IMR-90 (cell line): ENCODE measurements at regions not wholly inside any gene's neighbourhood (a gene's known extent, or its start where the extent isn't known, plus 50 kb on each side); places are given as distances from the start of the nearest gene placed in this dataset.
A peak's percentile ranks its signal among the peaks of the same experiment; 100 is the strongest.

Experiments
- ATAC-seq: fragments of 200-7000 bp; cut with Tn5 transposase; 2 replicates; pipeline ENCODE4 v1.9.1; 2020; ENCODE audit warnings: low read depth, mild to moderate bottlenecking, moderate library complexity
- BruUV-seq: library from RNA; stranded (reverse); fragments of 400-500 nt; replicated peaks from 2 replicates; lab custom pipeline; 2021; lab: Mats Ljungman, UMichigan
- CTCF ChIA-PET: fragments of 300-600 bp; formaldehyde crosslinking; extraction: SDS; loops from one replicate; lab custom pipeline; 2021; ENCODE audit warnings: antibody characterized with exemption; lab: Yijun Ruan, JAX
- POLR2A ChIA-PET: fragments of 300-600 bp; sonication (Branson Sonifier 250); formaldehyde crosslinking; loops from one replicate; lab custom pipeline; 2022; ENCODE audit warnings: antibody characterized with exemption; ENCODE audit not compliant: unreplicated experiment; lab: Charles Lee
- DNase-seq: peaks from one replicate; pipeline ENCODE4 v3.0.0; 2013
- H2AFZ ChIP-seq: replicated peaks from 2 replicates; pipeline ENCODE3; 2013; ENCODE audit warnings: low read length, mild to moderate bottlenecking; ENCODE audit not compliant: poor library complexity
- H2AK5ac ChIP-seq: 2 replicates; pipeline ENCODE4 v1.6.1; 2013; ENCODE audit warnings: low read depth, low read length, inconsistent platforms
- H2AK9ac ChIP-seq: replicated peaks from 2 replicates; pipeline ENCODE3; 2013; ENCODE audit warnings: mild to moderate bottlenecking, low read depth, low read length, moderate library complexity; ENCODE audit not compliant: poor library complexity
- H2BK120ac ChIP-seq: 2 replicates; pipeline ENCODE4 v1.6.1; 2013; ENCODE audit warnings: low read depth, low read length, inconsistent platforms
- H2BK15ac ChIP-seq: 3 replicates; pipeline ENCODE4 v1.6.1; 2013; ENCODE audit warnings: low read depth, low read length, inconsistent platforms
- H2BK20ac ChIP-seq: 2 replicates; pipeline ENCODE4 v1.6.1; 2013; ENCODE audit warnings: low read depth, mild to moderate bottlenecking, inconsistent platforms, low read length, moderate library complexity
- H2BK5ac ChIP-seq: 2 replicates; pipeline ENCODE4 v1.6.1; 2013; ENCODE audit warnings: mild to moderate bottlenecking, low read depth, low read length, inconsistent platforms; ENCODE audit not compliant: poor library complexity, severe bottlenecking
- H3K14ac ChIP-seq: replicated peaks from 2 replicates; pipeline ENCODE4 v1.6.1; 2013; ENCODE audit warnings: low read depth, low read length, inconsistent platforms
- H3K18ac ChIP-seq: 2 replicates; pipeline ENCODE4 v1.6.1; 2013; ENCODE audit warnings: low read depth, low read length, control low read depth
- H3K23ac ChIP-seq: 2 replicates; pipeline ENCODE4 v1.6.1; 2013; ENCODE audit warnings: low read depth, low read length, inconsistent platforms
- H3K27ac ChIP-seq: 2 replicates; pipeline ENCODE4 v1.5.1; 2013; ENCODE audit warnings: mild to moderate bottlenecking, control low read depth, low read length; ENCODE audit not compliant: insufficient read depth
- H3K27me3 ChIP-seq: 2 replicates; pipeline ENCODE4 v1.6.1; 2013; ENCODE audit warnings: low read length; ENCODE audit not compliant: control insufficient read depth, insufficient read depth
- H3K36me3 ChIP-seq: 2 replicates; pipeline ENCODE4 v1.6.1; 2013; ENCODE audit warnings: low read length, mixed read lengths; ENCODE audit not compliant: control insufficient read depth, insufficient read depth
- H3K4ac ChIP-seq: 2 replicates; pipeline ENCODE4 v1.6.1; 2013; ENCODE audit warnings: low read depth, low read length, inconsistent platforms
- H3K4me1 ChIP-seq: 2 replicates; pipeline ENCODE4 v1.6.1; 2013; ENCODE audit warnings: low read length, mixed read lengths; ENCODE audit not compliant: control insufficient read depth, insufficient read depth
- H3K4me2 ChIP-seq: 2 replicates; pipeline ENCODE4 v1.6.1; 2013; ENCODE audit warnings: low read depth, mild to moderate bottlenecking, control low read depth, low read length, moderate library complexity
- H3K4me3 ChIP-seq: 2 replicates; pipeline ENCODE4 v1.5.1; 2013; ENCODE audit warnings: low read depth, mild to moderate bottlenecking, control low read depth, low read length, moderate library complexity; ENCODE audit not compliant: insufficient read depth
- H3K56ac ChIP-seq: 2 replicates; pipeline ENCODE4 v1.6.1; 2013; ENCODE audit warnings: low read length, inconsistent platforms; ENCODE audit not compliant: insufficient read depth; ENCODE audit errors: extremely low read depth
- H3K79me1 ChIP-seq, 2 experiments: 2 replicates each; pipeline ENCODE4 v1.6.1; 2013; ENCODE audit warnings: low read length in 2 of 2, inconsistent platforms in 1 of 2, low read depth in 1 of 2
- H3K9ac ChIP-seq: 2 replicates; pipeline ENCODE4 v1.6.1; 2013; ENCODE audit warnings: low read depth, low read length, control low read depth
- H3K9me1 ChIP-seq: 2 replicates; pipeline ENCODE4 v1.6.1; 2013; ENCODE audit warnings: low read length, inconsistent platforms; ENCODE audit not compliant: insufficient read depth
- H3K9me3 ChIP-seq: 2 replicates; pipeline ENCODE4 v1.6.1; 2013; ENCODE audit warnings: low read length; ENCODE audit not compliant: control insufficient read depth, insufficient read depth
- H4K20me1 ChIP-seq: 2 replicates; pipeline ENCODE4 v1.6.1; 2013; ENCODE audit warnings: low read length, inconsistent platforms; ENCODE audit not compliant: insufficient read depth
- H4K5ac ChIP-seq: 2 replicates; pipeline ENCODE4 v1.6.1; 2013; ENCODE audit warnings: mild to moderate bottlenecking, low read depth, low read length, control low read depth
- H4K8ac ChIP-seq, 2 experiments: 2 replicates each; pipeline ENCODE4 v1.6.1; 2013; ENCODE audit warnings: low read depth in 2 of 2, low read length in 2 of 2, control low read depth in 1 of 2, inconsistent platforms in 1 of 2
- H4K91ac ChIP-seq: 2 replicates; pipeline ENCODE4 v1.6.1; 2013; ENCODE audit warnings: low read depth, low read length, inconsistent platforms; ENCODE audit not compliant: insufficient read depth
- CEBPB ChIP-seq: IDR thresholded peaks from 2 replicates; pipeline ENCODE4 v1.6.1; 2012; ENCODE audit warnings: low read depth, low read length, improper control_type of control experiment
- CTCF ChIP-seq: conservative IDR thresholded peaks from 2 replicates; pipeline ENCODE4 v1.5.1; 2012; ENCODE audit warnings: mild to moderate bottlenecking, low read depth, low read length, improper control_type of control experiment
- FOS ChIP-seq: fragments of 150-350 bp; IDR thresholded peaks from 2 replicates; pipeline ENCODE4 v1.6.1; 2016; ENCODE audit warnings: low read depth, low read length
- MAZ ChIP-seq: IDR thresholded peaks from 2 replicates; pipeline ENCODE4 v1.6.1; 2012; ENCODE audit warnings: low read depth, mild to moderate bottlenecking, low read length, improper control_type of control experiment, moderate library complexity, borderline replicate concordance
- NFE2L2 ChIP-seq: fragments of 150-350 bp; IDR thresholded peaks from 2 replicates; pipeline ENCODE4 v1.6.1; 2016; ENCODE audit warnings: low read depth, mild to moderate bottlenecking, low read length
- POLR2A ChIP-seq: IDR thresholded peaks from 2 replicates; pipeline ENCODE4 v1.6.1; 2012; ENCODE audit warnings: mild to moderate bottlenecking, low read depth, low read length
- RAD21 ChIP-seq: IDR thresholded peaks from 2 replicates; pipeline ENCODE4 v1.6.1; 2012; ENCODE audit warnings: low read length, improper control_type of control experiment
- SMC3 ChIP-seq: fragments of 150-350 bp; IDR thresholded peaks from 2 replicates; pipeline ENCODE4 v1.6.1; 2016; ENCODE audit warnings: low read depth, mild to moderate bottlenecking, antibody characterized with exemption, low read length, moderate library complexity
- USF2 ChIP-seq: fragments of 150-350 bp; IDR thresholded peaks from 2 replicates; pipeline ENCODE4 v1.6.1; 2017; ENCODE audit warnings: mild to moderate bottlenecking, antibody characterized with exemption, low read length, low read depth
- WGBS, 2 experiments: methylation state at CpG; one replicate each; pipeline versions ENCODE4 v1.1.5 to v1.1.7; 2013; ENCODE audit warnings: missing lambda C conversion rate in 2 of 2; ENCODE audit not compliant: insufficient read length in 1 of 2; ENCODE audit errors: extremely low coverage in 2 of 2; 5-methylcytosine and 5-hydroxymethylcytosine counted together
- dilution Hi-C: fragments of 300-500 bp; cut with HindIII; formaldehyde crosslinking; loops from one replicate; pipeline ENCODE4 v1.14.3; 2018; ENCODE audit warnings: low sequenced_read_pairs; ENCODE audit not compliant: unreplicated experiment
- in situ Hi-C: fragments of 300-500 bp; cut with MboI; formaldehyde crosslinking; loops from 3 replicates; pipeline ENCODE4 v1.14.3; 2019; ENCODE audit warnings: low sequenced_read_pairs, inconsistent platforms, mixed read lengths
- intact Hi-C: fragments of 100-400 bp; cut with micrococcal nuclease; formaldehyde crosslinking; loops from 2 replicates; pipeline ENCODE4 v1.10.0; 2022
- TF ChIP-seq, protein P1 (sequence below): fragments of 150-350 bp; IDR thresholded peaks from 2 replicates; pipeline ENCODE4 v1.6.1; 2016; ENCODE audit warnings: low read depth, mild to moderate bottlenecking, low read length, moderate library complexity, borderline replicate concordance

- Histone ChIP-seq H3K4me2 (no peak overlapping the region), H3K14ac (no peak overlapping the region), H4K20me1 (no peaks in the 10 kb centered on the region), H3K9me1 (no peaks in the 10 kb centered on the region), H4K5ac (no peak overlapping the region), H3K27me3 (peaks cover 16% of the 10 kb centered on the region), H3K79me1 (no peaks in the 10 kb centered on the region), H2BK20ac (no peak overlapping the region), H2BK5ac (no peak overlapping the region), H3K9me3 (no peaks in the 10 kb centered on the region), H3K36me3 (no peaks in the 10 kb centered on the region), H3K4me3 (no peak overlapping the region), H3K9ac (no peak overlapping the region), H2AK5ac (no peak overlapping the region), H3K4me1 (peaks cover 2% of the 10 kb centered on the region; the same call in 1 of the 2 replicates), H3K18ac (no peak overlapping the region), H2BK15ac (no peak overlapping the region), H3K56ac (no peak overlapping the region), H3K4ac (no peak overlapping the region), H3K23ac (no peak overlapping the region), H2AFZ (peak overlapping the region; percentile 3), H2BK120ac (no peak overlapping the region), H4K8ac (no peak overlapping the region), H3K27ac (no peak overlapping the region), H4K91ac (no peak overlapping the region), H2AK9ac (no peak overlapping the region)
- BruUV-seq, result no TSS peak
- in situ Hi-C loops, result no loop called here
- ChIA-PET CTCF (no interaction called here), POLR2A (no interaction called here)
- TF ChIP-seq, protein P1, sequence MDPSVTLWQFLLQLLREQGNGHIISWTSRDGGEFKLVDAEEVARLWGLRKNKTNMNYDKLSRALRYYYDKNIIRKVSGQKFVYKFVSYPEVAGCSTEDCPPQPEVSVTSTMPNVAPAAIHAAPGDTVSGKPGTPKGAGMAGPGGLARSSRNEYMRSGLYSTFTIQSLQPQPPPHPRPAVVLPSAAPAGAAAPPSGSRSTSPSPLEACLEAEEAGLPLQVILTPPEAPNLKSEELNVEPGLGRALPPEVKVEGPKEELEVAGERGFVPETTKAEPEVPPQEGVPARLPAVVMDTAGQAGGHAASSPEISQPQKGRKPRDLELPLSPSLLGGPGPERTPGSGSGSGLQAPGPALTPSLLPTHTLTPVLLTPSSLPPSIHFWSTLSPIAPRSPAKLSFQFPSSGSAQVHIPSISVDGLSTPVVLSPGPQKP, result no peak
- TF ChIP-seq RAD21 (no peak), USF2 (no peak), CTCF (no peak), CEBPB (no peak), FOS (no peak), NFE2L2 (no peak), SMC3 (no peak), POLR2A (no peak), MAZ (no peak)
- ATAC-seq (no peak), DNase-seq (no peak)
- no CpG with 5 or more reads among the region's 5 CpGs for WGBS, 2 experiments
- intact Hi-C loops, result no loop called here
- dilution Hi-C loops, result no loop called here
These were observed 103.2 kb downstream of the CXCL12 start for GRCh38 chr10:44281662-44282061.
